GM19035 (cell line): ENCODE measurements at regions not wholly inside any gene's neighbourhood (a gene's known extent, or its start where the extent isn't known, plus 50 kb on each side); places are given as distances from the start of the nearest gene placed in this dataset.
"Not testable (repeated sequence)": the region's sequence is repeated elsewhere in the genome, so short reads cannot be mapped to it uniquely, and the experiment has no call there.

Source experiments
- ATAC-seq: cut with Tn5 transposase; IDR thresholded peaks from one replicate; pipeline ENCODE4 v1.9.1; 2021; ENCODE audit not compliant: unreplicated experiment

GRCh38 chr13:50618206-50618605, 225.3 kb downstream of the DLEU7 start:
- no peak for ATAC-seq

- ATAC-seq = no peak
These were observed 217.4 kb downstream of the DLEU7 start for GRCh38 chr13:50626101-50626547.

GRCh38 chr13:50627111-50627510, 216.4 kb downstream of the DLEU7 start:
- no peak for ATAC-seq

- not testable (repeated sequence) for ATAC-seq
These were observed 215.0 kb downstream of the DLEU7 start for GRCh38 chr13:50628512-50628911.

GRCh38 chr13:50629497-50629896, 214.0 kb downstream of the DLEU7 start:
- ATAC-seq = no peak

GRCh38 chr13:50629966-50630365, 213.5 kb downstream of the DLEU7 start:
- ATAC-seq = no peak

GRCh38 chr13:50631041-50631440, 212.5 kb downstream of the DLEU7 start:
- no peak for ATAC-seq

GRCh38 chr13:50634339-50634738, 209.2 kb downstream of the DLEU7 start:
- no peak for ATAC-seq

GRCh38 chr13:50635504-50635903, 208.0 kb downstream of the DLEU7 start:
- ATAC-seq = peak; percentile 48

- peak; percentile 83 for ATAC-seq
These were observed 207.3 kb downstream of the DLEU7 start for GRCh38 chr13:50636007-50636704.

GRCh38 chr13:50643060-50643459, 200.4 kb downstream of the DLEU7 start:
- no peak for ATAC-seq

- ATAC-seq = no peak
These were observed 199.2 kb downstream of the DLEU7 start for GRCh38 chr13:50644081-50644871.

- no peak for ATAC-seq
These were observed 198.4 kb downstream of the DLEU7 start for GRCh38 chr13:50645092-50645491.

GRCh38 chr13:50646070-50646469, 197.4 kb downstream of the DLEU7 start:
- no peak for ATAC-seq

- ATAC-seq = no peak
These were observed 194.3 kb downstream of the DLEU7 start for GRCh38 chr13:50649211-50649610.

GRCh38 chr13:50650592-50651504, 192.6 kb downstream of the DLEU7 start:
- no peak for ATAC-seq

- no peak for ATAC-seq
These were observed 191.6 kb downstream of the DLEU7 start for GRCh38 chr13:50651922-50652321.

- ATAC-seq = no peak
These were observed 189.2 kb downstream of the DLEU7 start for GRCh38 chr13:50654331-50654730.

GRCh38 chr13:50661881-50662280, 181.6 kb downstream of the DLEU7 start:
- not testable (repeated sequence) for ATAC-seq

GRCh38 chr13:50664951-50665350, 178.5 kb downstream of the DLEU7 start:
- ATAC-seq = no peak

GRCh38 chr13:50668049-50668448, 175.4 kb downstream of the DLEU7 start:
- ATAC-seq = no peak
